HG03060 (cell line): ENCODE measurements at regions not wholly inside any gene's neighbourhood (a gene's known extent, or its start where the extent isn't known, plus 50 kb on each side); places are given as distances from the start of the nearest gene placed in this dataset.
"Not testable (repeated sequence)": the region's sequence is repeated elsewhere in the genome, so short reads cannot be mapped to it uniquely, and the experiment has no call there.

Experiments
- ATAC-seq: cut with Tn5 transposase; IDR thresholded peaks from one replicate; pipeline ENCODE4 v1.9.1; 2021; ENCODE audit warnings: low read depth, moderate number of reproducible peaks; ENCODE audit not compliant: unreplicated experiment

DNA sequence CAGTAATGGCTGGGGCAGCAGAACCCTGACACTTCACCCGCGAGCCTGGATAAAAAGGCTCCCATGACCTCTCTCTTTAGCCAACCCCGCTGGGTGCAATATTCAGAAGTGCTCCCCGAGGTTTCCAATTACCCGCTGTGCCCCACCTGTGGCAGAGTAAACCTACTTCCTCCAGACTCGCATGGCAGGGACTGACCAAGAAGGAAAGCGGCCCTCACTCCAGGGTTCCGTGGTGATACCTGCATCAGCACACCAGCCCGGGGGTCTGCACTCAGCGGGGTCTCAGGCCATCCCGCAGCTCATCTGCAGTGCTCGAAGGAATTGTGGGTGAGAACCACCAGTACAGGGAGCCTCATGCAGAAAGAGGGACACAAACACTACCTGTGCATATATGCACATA lies 136.3 kb upstream of the FMN2 start:
- ATAC-seq: no peak

DNA sequence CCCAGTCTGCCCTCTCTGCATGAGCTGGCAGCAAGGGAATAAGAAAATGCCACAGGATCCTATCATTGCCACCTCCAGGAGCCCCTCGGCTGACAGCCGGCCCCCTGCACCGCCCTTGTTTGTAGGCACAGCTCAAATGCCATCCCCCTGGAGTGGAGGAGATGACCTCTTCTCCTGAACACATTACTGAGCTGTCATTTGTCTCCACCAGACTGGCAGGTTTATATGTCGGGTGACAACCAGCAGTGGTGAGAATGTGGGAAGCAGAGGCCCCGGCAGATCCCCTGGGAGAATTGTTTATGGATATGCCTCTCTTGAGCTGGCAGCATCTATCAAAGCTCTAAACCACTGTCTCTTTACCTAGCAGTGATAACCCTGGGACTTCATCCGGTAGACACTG lies 135.4 kb upstream of the FMN2 start:
- no peak for ATAC-seq

DNA sequence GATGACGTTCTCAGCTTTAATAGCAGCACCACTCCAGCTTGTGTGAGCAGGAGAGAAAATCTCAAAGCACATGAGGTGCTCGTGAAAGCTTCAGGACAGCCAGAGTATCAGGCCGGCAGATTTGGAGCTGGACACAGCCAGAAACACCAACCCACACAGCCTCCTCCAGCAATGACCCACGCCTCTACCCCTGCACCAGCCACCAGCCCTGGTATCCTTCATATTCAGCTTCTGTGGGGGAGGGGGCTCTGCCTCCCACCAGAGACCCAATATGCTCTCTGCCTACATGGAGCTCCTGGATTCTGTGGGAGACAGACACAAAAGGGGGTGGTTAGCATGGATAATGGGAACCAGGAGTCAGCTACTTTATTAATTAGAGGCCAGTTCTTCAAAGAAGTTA lies 133.6 kb upstream of the FMN2 start:
- ATAC-seq: no peak

DNA sequence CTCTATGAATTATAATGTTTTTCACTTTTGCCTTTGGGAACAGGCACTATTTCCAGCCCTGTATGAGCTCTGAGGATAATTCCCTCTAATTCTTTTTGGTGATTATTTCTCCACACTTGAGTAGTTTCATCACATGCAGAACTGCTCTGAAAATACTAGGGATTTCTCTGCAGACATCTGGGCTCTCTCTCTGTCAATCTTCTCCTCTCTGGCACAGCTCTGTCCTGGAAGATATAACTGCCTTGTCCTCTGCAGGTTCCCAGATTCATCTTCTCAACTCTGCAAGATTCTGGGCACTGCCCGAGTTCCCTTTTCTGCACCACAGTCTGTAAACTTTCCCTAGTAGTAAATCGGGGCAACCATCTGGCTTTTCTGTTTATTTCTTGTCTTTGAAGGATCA lies 131.3 kb upstream of the FMN2 start:
- no peak for ATAC-seq

DNA sequence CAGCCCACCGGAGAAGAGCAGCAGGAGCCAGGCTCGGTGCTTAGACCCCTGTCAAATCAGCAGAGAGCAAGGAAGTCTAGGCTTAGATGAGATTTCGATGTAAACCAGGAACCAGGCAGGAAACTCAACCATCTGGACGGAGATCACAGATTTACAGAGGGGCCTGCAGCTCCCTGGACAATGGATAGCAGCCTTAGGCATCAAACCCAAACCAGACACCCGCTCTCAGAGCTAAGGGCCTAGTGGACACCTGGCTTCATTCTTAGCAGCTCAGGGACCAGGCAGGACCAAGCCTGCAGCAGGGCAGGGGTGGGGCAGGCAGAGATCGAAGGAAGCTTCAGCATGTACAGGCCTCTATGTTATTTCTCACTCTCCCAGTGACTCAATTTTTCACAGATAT lies 127.8 kb upstream of the FMN2 start:
- no peak for ATAC-seq

DNA sequence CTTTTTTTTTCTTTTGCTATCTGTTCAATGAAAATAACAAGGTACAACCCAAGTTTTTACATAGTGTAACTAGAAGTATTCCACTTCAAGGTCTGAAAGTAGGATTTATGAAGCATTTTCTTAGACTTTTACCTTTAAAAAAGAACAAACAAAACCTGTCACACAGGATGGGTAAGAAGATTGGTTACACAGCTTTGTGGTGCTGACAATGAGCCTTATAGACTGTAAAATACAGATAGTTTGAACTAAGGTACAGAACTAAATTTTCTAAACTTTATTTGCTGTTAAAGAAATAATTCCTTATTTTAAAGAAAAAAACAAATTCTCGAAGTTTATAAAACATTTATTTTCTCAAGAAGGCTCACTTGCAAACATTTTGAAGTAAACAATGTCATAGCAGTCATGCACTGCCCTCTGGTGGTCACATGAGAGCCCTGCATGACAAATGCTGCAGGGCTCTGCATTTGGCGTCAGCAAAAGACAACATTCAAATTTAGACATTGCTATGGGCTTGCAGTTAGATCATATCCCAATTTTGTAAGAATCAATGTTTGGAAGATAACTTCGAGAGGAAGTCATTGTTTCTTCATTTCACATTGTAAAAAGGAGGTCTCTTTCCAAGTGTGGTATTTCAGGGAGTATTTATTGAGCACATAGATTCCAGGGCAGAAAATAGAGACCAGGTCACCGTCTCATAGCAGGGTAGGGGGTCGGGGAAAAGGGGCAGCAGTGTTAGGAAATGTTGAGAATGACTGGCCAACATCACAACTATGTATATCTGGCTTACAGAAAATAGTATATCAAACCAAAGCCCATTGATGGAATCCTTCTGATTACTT lies 115.3 kb upstream of the FMN2 start:
- ATAC-seq: peak; percentile 90

DNA sequence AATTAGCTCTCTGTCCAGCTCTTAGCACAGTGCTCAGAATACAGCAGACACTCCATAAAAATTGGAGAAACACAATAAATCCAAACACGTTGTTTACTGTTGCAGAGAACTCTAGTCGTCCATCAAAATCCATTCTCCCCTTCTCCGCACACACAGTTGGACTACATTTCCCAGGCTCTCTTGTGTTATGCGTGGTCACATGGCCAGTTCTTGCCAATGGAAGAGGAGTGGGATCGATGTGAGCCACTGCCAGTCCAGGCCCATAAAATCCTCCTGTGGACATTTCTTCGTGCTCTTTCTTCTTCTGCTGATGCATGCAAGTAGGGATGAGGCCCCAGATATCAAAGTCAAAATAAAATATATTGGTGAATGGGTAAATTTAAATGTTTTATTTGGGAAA lies 114.3 kb upstream of the FMN2 start:
- ATAC-seq: no peak

DNA sequence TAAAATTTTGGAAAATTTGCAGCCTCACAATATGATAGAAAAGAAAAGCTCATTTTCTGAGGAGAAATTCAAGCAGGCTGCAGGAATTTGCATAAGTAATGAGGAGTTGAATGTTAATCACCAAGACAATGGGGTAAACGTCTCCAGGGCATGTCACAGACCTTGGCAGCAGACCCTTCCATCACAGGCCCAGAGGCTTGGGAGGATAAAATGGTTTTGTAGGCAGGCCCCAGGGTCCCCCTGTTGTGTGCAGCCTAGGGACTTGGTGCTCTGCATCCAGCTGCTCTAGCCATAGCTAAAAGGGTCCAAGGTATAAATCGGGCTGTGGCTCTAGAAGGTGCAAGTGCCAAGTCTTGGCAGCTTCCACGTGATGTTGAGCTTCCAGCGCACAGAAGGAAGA lies 112.2 kb upstream of the FMN2 start:
- ATAC-seq: no peak

DNA sequence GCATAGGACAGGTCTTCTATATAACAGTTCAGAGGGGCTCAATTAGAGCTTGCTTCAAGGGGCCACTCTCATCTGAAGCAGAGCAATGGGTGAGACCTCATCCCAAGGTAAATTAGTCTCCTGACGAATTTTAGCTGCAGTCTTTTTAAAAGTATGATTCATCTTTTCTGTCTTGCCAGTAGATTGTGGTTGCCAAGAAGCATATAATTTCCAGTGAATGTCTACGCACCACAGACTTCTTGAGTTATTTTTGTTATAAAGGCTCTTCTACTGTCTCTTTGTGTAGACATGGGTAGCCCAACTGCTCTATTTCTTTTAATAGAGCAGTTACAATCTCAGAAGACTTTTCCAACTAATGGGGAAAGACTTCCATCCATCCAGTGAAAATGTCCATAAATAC lies 108.9 kb upstream of the FMN2 start:
- ATAC-seq: no peak

DNA sequence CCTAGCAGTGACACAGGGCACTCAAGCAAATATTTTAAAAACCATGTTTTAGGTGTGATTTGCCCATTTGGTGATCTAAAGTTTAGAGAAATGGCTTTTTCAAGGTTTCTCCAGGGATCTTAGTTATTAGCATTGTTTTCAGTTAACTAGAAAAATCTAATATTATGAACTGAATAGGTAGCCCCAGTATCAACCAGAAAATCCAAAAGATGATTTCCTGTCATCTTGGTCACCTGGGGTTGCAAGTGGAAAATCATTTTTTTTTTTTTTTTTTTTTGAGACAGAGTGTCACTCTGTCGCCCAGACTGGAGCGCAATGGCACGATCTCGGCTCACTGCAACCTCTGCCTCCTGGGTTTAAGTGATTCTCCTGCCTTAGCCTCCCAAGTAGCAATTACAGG lies 106.6 kb upstream of the FMN2 start:
- no peak for ATAC-seq

DNA sequence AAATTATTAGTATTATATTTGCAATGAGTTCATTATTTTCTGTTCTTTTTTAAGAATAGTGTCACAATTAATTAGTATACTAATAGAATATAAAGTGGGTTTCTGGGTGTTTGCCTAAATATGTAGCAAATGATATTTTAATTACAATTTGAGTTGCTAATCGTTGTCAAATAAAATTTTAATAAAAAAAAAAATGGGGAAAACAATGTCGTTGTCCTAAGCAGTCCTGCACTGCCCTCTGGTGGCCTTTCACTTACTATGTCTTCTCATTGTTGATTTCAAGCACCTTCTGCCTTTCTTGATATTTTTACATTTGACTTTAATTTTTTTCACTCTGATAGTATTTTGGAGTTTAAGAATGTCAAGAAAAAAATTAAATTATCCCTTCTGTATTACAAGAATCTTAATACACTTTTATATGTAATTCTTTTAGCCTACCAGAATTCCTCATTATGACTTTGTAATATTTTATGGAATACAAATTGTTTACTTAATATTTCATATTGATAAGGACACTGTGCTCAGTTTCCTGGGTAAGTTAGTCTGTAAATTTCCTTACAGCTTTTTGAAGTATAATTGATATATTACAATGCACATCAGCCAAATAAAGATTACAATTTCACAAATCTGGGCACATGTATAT lies 104.5 kb upstream of the FMN2 start:
- ATAC-seq: no peak

DNA sequence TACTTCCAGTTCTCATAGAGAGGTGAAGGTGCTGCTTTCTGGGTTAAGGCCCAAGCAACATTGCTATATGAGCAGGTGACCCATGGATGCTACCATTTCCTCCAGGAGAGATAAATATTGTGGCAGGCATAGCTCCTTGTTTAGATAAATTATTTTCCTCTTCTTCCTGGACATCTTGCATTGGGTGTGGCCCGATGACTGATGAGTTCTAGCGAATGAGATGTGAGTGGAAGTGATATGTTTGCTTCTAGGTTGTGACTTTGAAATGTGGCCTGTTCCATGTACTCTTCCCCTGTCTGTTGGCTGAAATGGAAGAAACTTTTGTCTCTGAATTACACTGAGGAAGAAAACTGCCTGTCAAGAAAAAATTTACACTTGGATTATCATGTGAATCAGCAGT lies 101.7 kb upstream of the FMN2 start:
- no peak for ATAC-seq

DNA sequence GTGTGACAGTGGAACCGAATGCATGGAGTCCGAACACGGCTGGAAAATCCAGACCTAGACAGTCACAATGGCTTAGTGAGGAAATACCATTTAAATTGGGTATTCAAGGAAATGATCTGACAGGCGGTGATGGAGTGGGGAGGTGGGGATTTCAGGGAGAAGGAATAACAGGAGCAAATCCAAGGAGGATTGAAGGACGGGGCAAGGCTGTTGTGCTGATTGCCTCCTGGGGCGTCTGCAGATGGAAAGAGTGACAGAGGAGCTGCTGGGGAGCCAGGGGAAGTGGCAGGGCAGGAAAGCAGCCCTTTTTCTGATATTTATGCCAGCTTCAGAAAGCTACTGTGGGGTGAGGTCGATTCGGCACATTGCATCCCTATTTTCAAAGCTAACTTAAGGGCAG lies 99.1 kb upstream of the FMN2 start:
- ATAC-seq: not testable (repeated sequence)

DNA sequence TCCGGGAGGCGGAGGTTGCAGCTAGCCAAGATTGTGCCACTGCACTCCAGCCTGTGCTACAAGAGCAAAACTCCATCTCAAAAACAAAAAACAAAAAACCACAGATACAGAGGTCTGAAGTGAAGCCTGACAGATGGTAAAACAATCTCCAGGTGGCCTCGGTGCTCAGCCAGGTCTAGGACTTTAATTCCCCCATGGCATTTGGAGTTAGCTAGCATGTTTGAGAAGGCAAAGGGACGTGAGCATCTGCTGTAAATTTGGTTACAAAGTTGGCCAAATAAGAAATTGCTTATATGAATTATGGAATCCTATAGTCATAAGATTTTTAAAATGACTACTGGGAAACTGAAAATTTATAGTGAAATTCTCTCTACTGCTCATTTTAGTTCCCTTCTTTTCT lies 98.3 kb upstream of the FMN2 start:
- no peak for ATAC-seq

DNA sequence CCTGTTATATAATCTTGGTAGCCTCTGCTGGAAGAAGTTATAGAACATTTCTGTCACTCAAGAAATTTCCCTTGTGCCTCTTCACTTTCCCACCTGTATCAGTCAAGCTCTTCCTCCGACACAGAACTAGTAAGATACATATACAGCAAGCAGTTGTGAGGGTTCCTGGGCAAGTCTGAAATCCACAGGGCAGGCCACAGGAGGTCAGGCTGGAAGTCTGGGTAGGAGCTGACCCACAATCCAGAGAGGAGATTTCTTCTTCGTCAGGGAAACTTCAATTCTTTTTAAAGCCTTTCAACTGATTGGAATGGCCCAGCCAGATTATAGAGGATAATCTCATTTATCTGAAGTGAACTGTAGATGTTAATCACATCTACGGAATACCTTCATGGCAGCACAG lies 96.4 kb upstream of the FMN2 start:
- ATAC-seq: no peak

DNA sequence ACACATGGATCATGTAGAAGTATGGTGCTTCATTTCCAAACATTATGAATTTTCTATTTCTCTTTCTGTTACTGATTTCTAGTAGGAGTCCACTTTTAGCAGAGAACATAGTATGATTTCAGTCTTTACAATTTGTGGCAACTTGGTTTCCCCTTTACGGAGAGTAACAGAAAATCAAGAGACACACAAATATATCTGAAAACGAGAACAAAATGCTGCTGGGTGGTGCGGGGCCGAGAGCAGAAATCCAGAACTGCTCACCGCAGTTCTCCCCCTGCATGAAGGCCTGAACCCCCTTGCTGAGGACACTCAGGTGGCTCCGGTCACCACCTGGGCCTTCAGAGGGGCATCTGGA lies 94.5 kb upstream of the FMN2 start:
- no peak for ATAC-seq

DNA sequence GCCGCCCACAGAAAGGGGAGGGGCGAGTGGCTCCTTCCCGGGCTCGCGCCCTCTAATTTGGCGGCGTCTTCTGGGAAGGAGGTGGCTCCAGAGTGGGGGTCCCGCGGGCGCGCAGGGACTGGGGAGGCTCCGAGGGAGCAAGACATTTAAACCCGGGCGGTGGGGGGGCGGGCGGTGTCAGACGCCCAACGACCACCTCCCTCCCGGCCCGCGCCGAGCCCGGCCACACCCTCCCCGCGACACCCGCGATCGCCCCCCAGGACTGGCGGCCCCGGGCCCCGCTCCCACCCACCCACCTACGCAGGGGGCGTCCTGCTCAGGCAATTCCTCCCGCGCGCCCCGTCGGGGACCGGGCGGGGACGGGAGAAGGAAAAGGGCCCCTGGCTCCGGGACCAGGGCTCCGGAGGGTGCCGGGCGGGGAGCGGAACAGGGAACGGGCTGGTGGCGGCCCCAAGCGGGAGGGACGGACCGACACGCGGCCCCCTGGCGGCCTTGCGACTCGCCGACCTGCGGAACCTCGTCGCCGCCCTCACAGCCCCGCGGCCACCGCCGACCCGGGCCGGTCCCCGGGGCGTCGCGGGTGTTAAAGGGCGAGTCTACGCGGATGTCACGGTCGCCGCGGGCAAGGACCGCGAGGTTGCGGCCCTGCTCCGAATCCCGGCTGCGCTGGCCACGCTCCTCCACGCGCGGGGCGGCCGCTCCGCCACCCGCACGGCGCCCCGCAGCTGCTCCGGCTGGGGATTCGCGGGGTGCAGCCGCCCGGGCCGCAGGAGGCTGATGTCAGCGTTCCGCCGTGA lies 94.0 kb upstream of the FMN2 start:
- ATAC-seq: no peak

DNA sequence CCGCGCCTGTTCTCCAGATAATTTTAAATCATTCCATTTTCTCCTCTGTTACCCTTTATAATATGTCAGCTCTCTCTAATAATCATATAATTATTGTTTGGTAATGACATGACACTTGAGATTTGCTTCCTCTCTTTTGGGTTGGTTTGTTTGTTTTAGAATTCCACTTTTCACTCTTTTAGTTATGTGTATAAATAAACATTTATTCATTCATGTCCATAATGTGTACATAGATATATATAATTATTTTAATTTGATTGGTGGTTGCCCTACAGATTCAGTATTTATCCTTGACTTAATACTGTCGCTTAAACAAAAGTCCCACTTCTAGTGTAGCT lies 93.4 kb upstream of the FMN2 start:
- ATAC-seq: no peak

DNA sequence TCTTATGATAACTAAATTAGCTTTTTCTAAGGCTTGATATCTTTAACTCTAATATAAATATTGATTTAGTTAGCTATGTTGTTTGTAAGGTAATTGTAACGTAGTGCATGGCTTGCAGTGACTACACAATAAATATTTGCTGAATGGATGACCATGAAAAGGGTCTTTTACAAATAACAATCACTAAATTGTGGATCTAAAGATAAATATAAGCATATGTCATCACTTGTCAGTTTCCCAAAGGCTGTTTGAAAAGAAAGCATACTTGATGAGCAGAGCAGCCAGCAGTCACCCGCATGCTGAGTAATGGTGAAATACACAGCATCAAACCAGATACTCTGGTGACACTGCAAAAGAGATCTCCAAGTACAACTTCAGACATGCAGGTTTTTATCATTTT lies 92.5 kb upstream of the FMN2 start:
- ATAC-seq: no peak

DNA sequence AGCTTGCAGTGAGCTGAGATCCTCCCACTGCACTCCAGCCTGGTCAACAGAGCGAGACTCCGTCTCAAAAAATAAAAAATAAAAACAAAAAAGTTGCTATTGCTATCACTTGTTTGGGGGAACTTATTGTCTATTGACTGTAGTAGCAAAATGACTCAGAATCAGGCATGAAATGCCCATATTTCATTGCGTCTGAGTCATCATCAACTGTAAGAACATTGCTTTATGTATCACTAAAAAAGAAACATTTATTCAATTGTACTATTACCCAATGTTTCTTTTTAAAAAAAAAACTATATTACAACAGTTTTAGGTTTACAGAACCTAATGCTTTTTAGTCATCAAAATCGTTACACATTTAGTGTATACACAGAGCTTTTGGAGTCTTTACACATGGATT lies 91.0 kb upstream of the FMN2 start:
- ATAC-seq: no peak

DNA sequence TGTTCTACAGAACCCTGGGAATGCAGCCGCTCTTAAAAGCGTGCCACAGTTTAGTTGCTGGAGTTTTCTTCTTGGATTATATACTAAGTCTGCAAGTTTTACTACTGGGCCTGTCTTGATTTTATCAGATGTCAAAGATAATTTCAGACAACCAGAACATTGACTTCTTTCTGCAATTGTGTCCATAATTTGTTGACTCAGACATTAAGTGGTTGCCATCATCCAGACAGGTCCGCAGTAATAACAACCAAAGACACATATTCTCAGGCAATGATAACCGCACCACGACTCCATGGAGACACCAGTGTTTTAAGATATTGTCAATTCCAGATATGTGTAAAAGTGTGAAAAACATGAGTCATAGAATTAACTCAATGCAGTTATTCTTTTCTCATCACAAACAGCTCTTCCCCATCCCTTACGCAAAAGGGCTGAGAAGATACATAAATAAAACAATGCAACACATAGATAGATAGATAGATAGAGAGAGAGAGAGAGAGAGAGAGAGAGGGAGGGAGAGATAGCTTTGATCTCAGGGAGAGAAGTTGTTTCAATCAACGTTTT lies 90.4 kb upstream of the FMN2 start:
- ATAC-seq: no peak
